SK-N-SH (cell line): ENCODE measurements at regions not wholly inside any gene's neighbourhood (a gene's known extent, or its start where the extent isn't known, plus 50 kb on each side); places are given as distances from the start of the nearest gene placed in this dataset.
"Not testable (repeated sequence)": the region's sequence is repeated elsewhere in the genome, so short reads cannot be mapped to it uniquely, and the experiment has no call there.

Experiments
- CTCF ChIA-PET: fragments of 300-600, 350-600 bp; formaldehyde crosslinking; extraction: SDS; loops from one replicate; lab custom pipeline; 2021; lab: Yijun Ruan, JAX
- POLR2A ChIA-PET: fragments of 350-600 bp; sonication (Branson Sonifier 250); formaldehyde crosslinking; extraction: SDS; loops from one replicate; lab custom pipeline; 2020; ENCODE audit warnings: antibody characterized with exemption, inconsistent platforms; lab: Yijun Ruan, JAX
- DNase-seq: peaks from one replicate; pipeline ENCODE4 v3.0.0; 2012
- H2AFZ ChIP-seq: fragments of 200-600 bp; sonication (generic); 2 replicates; pipeline ENCODE4 v1.8.1; 2016; ENCODE audit warnings: antibody characterized with exemption, mild to moderate bottlenecking, low read depth
- H3F3A ChIP-seq: fragments of 200-600 bp; sonication (generic); replicated peaks from 2 replicates; pipeline ENCODE3; 2016; ENCODE audit warnings: antibody characterized with exemption, mild to moderate bottlenecking; ENCODE audit not compliant: insufficient read depth
- H3K27ac ChIP-seq, 2 experiments: fragments of 200-500 bp in 1 of 2; fragments of 200-600 bp in 1 of 2; sonication (Bioruptor generic) in 1 of 2; sonication (generic), shearing (Covaris generic) in 1 of 2; 2 replicates each; pipeline versions ENCODE4 v1.5.1 to v1.6.1; 2014 to 2016; ENCODE audit warnings: low read depth in 2 of 2, inconsistent platforms in 1 of 2, low read length in 1 of 2, mild to moderate bottlenecking in 1 of 2, mixed read lengths in 1 of 2
- H3K27me3 ChIP-seq: fragments of 200-600 bp; sonication (generic), shearing (Covaris generic); 2 replicates; pipeline ENCODE4 v1.6.1; 2016; ENCODE audit warnings: mixed run types; ENCODE audit not compliant: insufficient read depth
- H3K36me3 ChIP-seq, 2 experiments: fragments of 200-500 bp in 1 of 2; fragments of 200-600 bp in 1 of 2; sonication (Bioruptor generic) in 1 of 2; sonication (generic) in 1 of 2; replicated peaks in 1 of 2; 2 replicates each; pipeline versions ENCODE3 to v1.5.1; 2014 to 2016; ENCODE audit warnings: low read length in 1 of 2, mild to moderate bottlenecking in 1 of 2; ENCODE audit not compliant: insufficient read depth in 2 of 2, control insufficient read depth in 1 of 2
- H3K4me1 ChIP-seq, 2 experiments: fragments of 200-500 bp in 1 of 2; fragments of 200-600 bp in 1 of 2; sonication (Bioruptor generic) in 1 of 2; sonication (generic), shearing (Covaris generic) in 1 of 2; 2 replicates each; pipeline versions ENCODE4 v1.5.1 to v1.6.1; 2014 to 2016; ENCODE audit warnings: low read depth in 1 of 2, low read length in 1 of 2, mixed run types in 1 of 2; ENCODE audit not compliant: insufficient read depth in 2 of 2, control insufficient read depth in 1 of 2
- H3K4me2 ChIP-seq: fragments of 200-600 bp; sonication (generic), shearing (Covaris generic); 2 replicates; pipeline ENCODE4 v1.6.1; 2017; ENCODE audit warnings: mixed run types
- H3K4me3 ChIP-seq, 2 experiments: fragments of 200-500 bp in 1 of 2; fragments of 200-600 bp in 1 of 2; sonication (Bioruptor generic) in 1 of 2; sonication (generic), shearing (Covaris generic) in 1 of 2; 2 replicates each; pipeline versions ENCODE4 v1.5.1 to v1.8.1; 2014 to 2016; ENCODE audit warnings: low read depth in 2 of 2, inconsistent platforms in 1 of 2, low read length in 1 of 2, mild to moderate bottlenecking in 1 of 2, mixed read lengths in 1 of 2, moderate library complexity in 1 of 2
- H3K79me2 ChIP-seq: fragments of 200-600 bp; sonication (generic); 2 replicates; pipeline ENCODE4 v1.8.1; 2017; ENCODE audit warnings: mild to moderate bottlenecking; ENCODE audit not compliant: insufficient read depth
- H3K9ac ChIP-seq: fragments of 200-600 bp; sonication (generic); 2 replicates; pipeline ENCODE4 v1.6.1; 2017; ENCODE audit warnings: mixed run types
- H3K9me2 ChIP-seq: fragments of 200-600 bp; sonication (generic); 2 replicates; pipeline ENCODE4 v1.6.1; 2017; ENCODE audit warnings: mixed run types
- H3K9me3 ChIP-seq: fragments of 200-600 bp; sonication (generic); 2 replicates; pipeline ENCODE4 v1.6.1; 2017; ENCODE audit warnings: mixed run types, mild to moderate bottlenecking, moderate library complexity
- H4K20me1 ChIP-seq: fragments of 200-600 bp; sonication (generic); 2 replicates; pipeline ENCODE4 v1.6.1; 2017; ENCODE audit warnings: mild to moderate bottlenecking, mixed run types; ENCODE audit not compliant: insufficient read depth
- CHD2 ChIP-seq: fragments of 150-350 bp; IDR thresholded peaks from 2 replicates; pipeline ENCODE4 v1.6.1; 2018; ENCODE audit warnings: low read length; ENCODE audit not compliant: partially characterized antibody
- WGBS: methylation state at CpG from one replicate; pipeline ENCODE4 v1.1.6; 2017; ENCODE audit warnings: low lambda C conversion rate; 5-methylcytosine and 5-hydroxymethylcytosine counted together
- TF ChIP-seq, protein P1 (sequence below): IDR thresholded peaks from 2 replicates; pipeline ENCODE4 v1.4.0; 2012; ENCODE audit warnings: low read depth
- TF ChIP-seq, protein P2 (sequence below): IDR thresholded peaks from 2 replicates; pipeline ENCODE4 v1.6.1; 2012; ENCODE audit warnings: mild to moderate bottlenecking, low read depth, low read length, moderate library complexity
- TF ChIP-seq, protein P3 (sequence below): IDR thresholded peaks from 2 replicates; pipeline ENCODE4 v1.4.0; 2012; ENCODE audit warnings: low read depth, borderline replicate concordance
- TF ChIP-seq, protein P4 (sequence below): fragments of 150-350 bp; IDR thresholded peaks from 2 replicates; pipeline ENCODE4 v1.6.1; 2017; ENCODE audit warnings: antibody characterized with exemption, low read length, low read depth, borderline replicate concordance
- TF ChIP-seq, protein P5 (sequence below): IDR thresholded peaks from 2 replicates; pipeline ENCODE4; 2012
- TF ChIP-seq, protein P6 (sequence below): fragments of 150-350 bp; IDR thresholded peaks from 2 replicates; pipeline ENCODE4 v1.6.1; 2016; ENCODE audit warnings: mild to moderate bottlenecking, low read depth, low read length

DNA sequence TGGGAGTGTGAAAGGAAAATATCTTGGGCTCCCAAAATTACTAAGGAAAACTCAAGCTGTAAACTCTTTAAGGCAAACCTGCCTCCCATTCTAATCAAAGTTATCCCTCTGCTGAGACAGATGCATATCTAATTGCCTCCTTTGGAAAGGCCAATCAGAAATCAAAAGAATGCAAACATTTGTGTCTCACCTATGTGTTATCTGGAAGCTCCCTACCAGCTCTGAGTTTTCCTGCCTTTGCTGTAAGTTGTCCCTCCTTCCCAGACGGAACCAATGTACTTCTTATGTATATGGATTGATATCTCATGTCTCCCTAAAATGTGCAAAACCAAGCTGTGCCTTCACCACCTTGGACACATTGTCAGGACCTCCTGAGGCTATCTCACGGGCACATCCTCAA, 95.8 kb downstream of the AASDHPPT start (continued):
- TF ChIP-seq, protein P1, sequence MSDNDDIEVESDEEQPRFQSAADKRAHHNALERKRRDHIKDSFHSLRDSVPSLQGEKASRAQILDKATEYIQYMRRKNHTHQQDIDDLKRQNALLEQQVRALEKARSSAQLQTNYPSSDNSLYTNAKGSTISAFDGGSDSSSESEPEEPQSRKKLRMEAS: no peak
- TF ChIP-seq, protein P2, sequence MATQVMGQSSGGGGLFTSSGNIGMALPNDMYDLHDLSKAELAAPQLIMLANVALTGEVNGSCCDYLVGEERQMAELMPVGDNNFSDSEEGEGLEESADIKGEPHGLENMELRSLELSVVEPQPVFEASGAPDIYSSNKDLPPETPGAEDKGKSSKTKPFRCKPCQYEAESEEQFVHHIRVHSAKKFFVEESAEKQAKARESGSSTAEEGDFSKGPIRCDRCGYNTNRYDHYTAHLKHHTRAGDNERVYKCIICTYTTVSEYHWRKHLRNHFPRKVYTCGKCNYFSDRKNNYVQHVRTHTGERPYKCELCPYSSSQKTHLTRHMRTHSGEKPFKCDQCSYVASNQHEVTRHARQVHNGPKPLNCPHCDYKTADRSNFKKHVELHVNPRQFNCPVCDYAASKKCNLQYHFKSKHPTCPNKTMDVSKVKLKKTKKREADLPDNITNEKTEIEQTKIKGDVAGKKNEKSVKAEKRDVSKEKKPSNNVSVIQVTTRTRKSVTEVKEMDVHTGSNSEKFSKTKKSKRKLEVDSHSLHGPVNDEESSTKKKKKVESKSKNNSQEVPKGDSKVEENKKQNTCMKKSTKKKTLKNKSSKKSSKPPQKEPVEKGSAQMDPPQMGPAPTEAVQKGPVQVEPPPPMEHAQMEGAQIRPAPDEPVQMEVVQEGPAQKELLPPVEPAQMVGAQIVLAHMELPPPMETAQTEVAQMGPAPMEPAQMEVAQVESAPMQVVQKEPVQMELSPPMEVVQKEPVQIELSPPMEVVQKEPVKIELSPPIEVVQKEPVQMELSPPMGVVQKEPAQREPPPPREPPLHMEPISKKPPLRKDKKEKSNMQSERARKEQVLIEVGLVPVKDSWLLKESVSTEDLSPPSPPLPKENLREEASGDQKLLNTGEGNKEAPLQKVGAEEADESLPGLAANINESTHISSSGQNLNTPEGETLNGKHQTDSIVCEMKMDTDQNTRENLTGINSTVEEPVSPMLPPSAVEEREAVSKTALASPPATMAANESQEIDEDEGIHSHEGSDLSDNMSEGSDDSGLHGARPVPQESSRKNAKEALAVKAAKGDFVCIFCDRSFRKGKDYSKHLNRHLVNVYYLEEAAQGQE: no peak

DNA sequence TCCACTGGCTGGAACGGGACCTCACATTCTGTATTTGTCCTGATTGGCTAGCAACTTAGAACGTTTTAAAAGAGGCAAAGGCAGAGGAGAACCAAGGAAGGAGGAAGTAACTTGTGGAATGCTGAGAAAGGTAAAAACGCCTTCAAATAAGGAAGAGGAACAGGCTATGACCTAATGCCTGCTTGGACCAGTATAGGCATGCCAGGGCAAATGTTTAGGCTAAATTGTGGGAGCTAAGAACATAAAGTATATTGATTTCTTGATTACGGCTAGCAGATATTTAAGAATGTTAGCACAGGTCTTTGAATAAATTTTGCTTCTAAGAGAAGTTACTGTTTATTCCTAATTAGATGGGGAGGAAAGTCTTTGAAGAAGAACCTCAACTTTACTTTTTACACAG, 96.5 kb downstream of the AASDHPPT start:
- H3K27ac ChIP-seq, H3K4me3 ChIP-seq, CTCF ChIA-PET, H3K36me3 ChIP-seq, H3K9me3 ChIP-seq, H3K4me2 ChIP-seq, H4K20me1 ChIP-seq, H2AFZ ChIP-seq, DNase-seq, POLR2A ChIA-PET, H3K4me1 ChIP-seq, H3K79me2 ChIP-seq, H3K27me3 ChIP-seq, H3K9me2 ChIP-seq, H3F3A ChIP-seq, H3K9ac ChIP-seq: not testable (repeated sequence)
- 57% methylated on average over 4 of the region's 4 CpGs for WGBS

DNA sequence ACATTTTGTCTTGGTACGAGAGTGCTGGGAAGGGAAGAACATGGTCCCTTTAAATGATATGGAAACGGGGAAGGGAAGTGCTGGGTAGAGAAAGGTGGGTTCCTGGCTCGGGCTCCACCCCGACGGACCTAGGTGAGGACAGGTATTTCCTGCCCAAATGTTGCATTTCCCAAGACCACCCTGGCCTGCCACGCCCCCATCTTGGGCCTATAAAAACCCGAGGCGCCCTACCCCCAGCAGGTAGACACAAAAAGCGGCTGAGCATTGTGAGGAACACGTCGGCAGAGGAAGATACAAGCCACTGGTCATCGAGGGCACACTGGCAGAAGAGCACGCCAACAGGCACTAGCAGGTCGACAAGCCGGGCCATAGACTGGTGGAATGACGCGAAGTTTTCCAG, 99.4 kb downstream of the AASDHPPT start:
- DNase-seq: no peak
- Histone ChIP-seq H3K4me2 (no peak overlapping the region), H3K9me3 (no peaks in the 10 kb centered on the region), H3K27ac (no peak overlapping the region), H4K20me1 (no peaks in the 10 kb centered on the region), H3F3A (no peaks in the 10 kb centered on the region), H3K36me3 (no peaks in the 10 kb centered on the region), H3K4me1 (peaks cover 0 to 3% of the 10 kb centered on the region in 2 experiments; a peak in 2 of 4 replicates), H3K27me3 (no peaks in the 10 kb centered on the region), H2AFZ (no peak overlapping the region), H3K4me3 (no peak overlapping the region), H3K9me2 (no peaks in the 10 kb centered on the region), H3K9ac (no peak overlapping the region), H3K79me2 (no peaks in the 10 kb centered on the region)
- TF ChIP-seq, protein P3, sequence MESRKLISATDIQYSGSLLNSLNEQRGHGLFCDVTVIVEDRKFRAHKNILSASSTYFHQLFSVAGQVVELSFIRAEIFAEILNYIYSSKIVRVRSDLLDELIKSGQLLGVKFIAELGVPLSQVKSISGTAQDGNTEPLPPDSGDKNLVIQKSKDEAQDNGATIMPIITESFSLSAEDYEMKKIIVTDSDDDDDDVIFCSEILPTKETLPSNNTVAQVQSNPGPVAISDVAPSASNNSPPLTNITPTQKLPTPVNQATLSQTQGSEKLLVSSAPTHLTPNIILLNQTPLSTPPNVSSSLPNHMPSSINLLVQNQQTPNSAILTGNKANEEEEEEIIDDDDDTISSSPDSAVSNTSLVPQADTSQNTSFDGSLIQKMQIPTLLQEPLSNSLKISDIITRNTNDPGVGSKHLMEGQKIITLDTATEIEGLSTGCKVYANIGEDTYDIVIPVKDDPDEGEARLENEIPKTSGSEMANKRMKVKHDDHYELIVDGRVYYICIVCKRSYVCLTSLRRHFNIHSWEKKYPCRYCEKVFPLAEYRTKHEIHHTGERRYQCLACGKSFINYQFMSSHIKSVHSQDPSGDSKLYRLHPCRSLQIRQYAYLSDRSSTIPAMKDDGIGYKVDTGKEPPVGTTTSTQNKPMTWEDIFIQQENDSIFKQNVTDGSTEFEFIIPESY: no peak
- TF ChIP-seq, protein P4, sequence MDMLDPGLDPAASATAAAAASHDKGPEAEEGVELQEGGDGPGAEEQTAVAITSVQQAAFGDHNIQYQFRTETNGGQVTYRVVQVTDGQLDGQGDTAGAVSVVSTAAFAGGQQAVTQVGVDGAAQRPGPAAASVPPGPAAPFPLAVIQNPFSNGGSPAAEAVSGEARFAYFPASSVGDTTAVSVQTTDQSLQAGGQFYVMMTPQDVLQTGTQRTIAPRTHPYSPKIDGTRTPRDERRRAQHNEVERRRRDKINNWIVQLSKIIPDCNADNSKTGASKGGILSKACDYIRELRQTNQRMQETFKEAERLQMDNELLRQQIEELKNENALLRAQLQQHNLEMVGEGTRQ: no peak
- TF ChIP-seq, protein P5, sequence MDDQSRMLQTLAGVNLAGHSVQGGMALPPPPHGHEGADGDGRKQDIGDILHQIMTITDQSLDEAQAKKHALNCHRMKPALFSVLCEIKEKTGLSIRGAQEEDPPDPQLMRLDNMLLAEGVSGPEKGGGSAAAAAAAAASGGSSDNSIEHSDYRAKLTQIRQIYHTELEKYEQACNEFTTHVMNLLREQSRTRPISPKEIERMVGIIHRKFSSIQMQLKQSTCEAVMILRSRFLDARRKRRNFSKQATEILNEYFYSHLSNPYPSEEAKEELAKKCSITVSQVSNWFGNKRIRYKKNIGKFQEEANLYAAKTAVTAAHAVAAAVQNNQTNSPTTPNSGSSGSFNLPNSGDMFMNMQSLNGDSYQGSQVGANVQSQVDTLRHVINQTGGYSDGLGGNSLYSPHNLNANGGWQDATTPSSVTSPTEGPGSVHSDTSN: no peak
- TF ChIP-seq, protein P6, sequence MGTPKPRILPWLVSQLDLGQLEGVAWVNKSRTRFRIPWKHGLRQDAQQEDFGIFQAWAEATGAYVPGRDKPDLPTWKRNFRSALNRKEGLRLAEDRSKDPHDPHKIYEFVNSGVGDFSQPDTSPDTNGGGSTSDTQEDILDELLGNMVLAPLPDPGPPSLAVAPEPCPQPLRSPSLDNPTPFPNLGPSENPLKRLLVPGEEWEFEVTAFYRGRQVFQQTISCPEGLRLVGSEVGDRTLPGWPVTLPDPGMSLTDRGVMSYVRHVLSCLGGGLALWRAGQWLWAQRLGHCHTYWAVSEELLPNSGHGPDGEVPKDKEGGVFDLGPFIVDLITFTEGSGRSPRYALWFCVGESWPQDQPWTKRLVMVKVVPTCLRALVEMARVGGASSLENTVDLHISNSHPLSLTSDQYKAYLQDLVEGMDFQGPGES: no peak
- TF ChIP-seq CHD2: no peak
- ChIA-PET POLR2A (no interaction called here), CTCF (no interaction called here)
- 68% methylated on average over 16 of the region's 17 CpGs for WGBS
